Activated CD8-positive, alpha-beta memory T cell treated with anti-CD3 and anti-CD28 coated beads for 24 hours (primary cell): ENCODE measurements at regions not wholly inside any gene's neighbourhood (a gene's known extent, or its start where the extent isn't known, plus 50 kb on each side); places are given as distances from the start of the nearest gene placed in this dataset.

Experiments used
- DNase-seq: peaks from one replicate; pipeline ENCODE4 v3.0.0-alpha.2; 2020

DNA sequence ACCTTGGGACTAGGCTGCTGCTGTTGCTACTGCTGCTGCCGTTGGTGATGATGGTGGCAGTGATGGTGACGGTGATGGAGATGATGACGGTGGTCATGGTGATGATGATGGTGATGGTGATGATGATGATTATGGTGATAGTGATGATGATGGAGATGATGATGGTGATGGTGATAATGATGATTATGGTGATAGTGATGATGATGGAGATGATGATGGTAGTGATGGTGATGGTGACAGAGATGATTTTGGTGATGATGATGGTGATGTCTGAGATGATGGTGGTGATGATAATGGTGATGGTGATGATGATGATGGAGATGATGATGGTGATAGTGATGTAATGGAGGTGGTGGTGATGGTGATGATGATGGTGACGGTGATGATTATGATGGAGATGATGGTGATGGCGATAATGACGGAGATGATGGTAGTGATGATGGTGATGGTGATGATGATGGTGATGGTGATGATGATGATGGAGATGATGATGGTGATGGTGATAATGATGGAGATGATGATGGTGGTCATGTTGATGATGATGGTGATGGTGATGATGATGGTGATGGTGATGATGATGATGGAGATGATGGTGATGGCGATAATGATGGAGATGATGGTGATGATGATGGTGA, 156.8 kb upstream of the PWP1 start:
- DNase-seq: peak; percentile 24

- DNase-seq: peak; percentile 3
Measured at GRCh38 chr12:107529991-107530390, 155.6 kb upstream of the PWP1 start.

DNA sequence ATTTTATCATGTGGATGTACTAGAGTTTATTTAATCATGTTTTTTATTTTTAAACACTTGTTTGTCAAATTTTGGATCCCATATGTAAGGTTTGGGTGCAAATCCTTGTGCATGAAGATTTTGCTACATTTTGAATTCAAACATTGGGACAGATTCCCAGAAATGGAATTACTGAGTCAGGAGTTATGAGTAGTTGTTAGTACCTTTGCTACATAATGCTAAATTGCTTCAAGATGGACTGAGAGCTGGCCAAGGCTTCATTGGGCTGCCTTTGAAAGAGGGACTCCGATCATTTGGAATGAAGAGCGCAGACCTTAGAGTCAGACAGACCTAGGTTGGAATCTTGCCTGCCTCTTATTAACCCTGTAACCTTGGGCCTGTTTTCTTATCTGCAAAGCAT, 154.9 kb upstream of the PWP1 start:
- peak; percentile 1 for DNase-seq

GRCh38 chr12:107533218-107533617, 152.4 kb upstream of the PWP1 start:
- DNase-seq: no peak

DNA sequence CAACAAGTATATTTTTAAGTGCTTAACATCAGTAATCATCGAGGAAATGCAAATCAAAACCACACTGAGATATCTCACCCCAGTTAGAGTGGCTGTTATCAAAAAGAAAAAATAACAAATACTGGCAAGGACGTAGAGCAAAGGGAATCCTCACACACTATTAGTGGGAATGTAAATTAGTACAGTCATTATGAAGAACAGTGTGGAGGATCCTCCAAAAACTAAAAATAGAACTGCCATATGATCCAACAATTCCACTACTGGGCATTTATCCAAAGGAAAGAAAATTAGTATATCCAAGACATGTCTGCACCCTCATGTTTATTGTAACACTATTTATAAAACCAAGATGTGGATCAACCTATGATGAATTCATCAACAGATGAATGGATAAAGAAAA, 149.0 kb upstream of the PWP1 start:
- DNase-seq: no peak

DNA sequence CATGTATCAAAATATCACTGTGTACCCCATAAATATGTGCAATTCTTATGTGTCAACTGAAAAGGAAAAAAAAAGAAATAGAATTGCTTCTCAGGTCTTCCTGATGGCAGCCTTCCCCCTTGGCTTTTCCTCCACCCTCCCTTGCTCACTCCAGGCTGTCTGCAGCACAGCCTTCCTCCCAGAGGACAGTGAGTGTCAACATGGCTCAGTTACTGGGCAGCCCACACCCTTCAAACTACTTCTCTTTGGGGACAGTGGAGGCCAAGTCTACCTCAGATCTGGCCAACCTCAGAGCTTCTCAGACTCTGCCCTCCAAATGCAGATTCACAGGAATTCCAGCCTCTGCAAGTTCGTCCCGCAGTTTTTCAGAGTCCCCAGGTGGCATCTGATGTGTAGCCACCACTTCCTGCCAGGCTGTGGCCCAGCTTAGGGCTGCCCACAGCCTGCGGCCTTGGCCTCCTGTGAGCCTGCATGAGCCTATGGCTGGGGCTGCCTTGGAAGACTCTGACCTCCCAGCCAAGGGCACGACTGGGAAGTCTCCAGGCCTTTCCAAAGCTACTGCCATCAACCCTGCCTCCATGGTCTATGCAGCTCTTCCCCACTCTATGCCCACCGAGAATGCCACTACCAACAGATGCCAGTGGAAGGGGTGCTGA, 148.0 kb upstream of the PWP1 start:
- peak; percentile 47 for DNase-seq

- peak; percentile 37 for DNase-seq
Measured at GRCh38 chr12:107539196-107539939, 146.2 kb upstream of the PWP1 start.

- peak; percentile 32 for DNase-seq
Measured at GRCh38 chr12:107541001-107541705, 144.4 kb upstream of the PWP1 start.

- DNase-seq: no peak
Measured at GRCh38 chr12:107543416-107543815, 142.2 kb upstream of the PWP1 start.

DNA sequence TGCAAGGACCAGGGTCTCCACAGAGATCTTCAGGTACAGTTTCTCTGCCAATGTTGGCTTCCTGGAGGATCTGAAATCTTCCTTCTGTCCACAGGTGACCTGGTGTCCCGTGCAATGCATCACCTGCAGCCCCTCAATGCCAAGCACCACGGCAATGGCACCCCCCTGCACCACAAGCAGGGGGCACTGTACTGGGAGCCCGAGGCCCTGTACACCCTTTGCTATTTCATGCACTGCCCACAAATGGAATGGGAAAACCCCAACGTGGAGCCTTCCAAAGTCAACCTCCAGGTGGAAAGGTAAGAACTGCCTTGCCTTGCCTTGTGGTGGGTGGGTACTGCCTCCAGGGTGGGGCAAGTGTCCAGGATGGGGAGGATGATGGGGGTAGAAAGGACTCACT, 141.8 kb upstream of the PWP1 start:
- peak; percentile 44 for DNase-seq

- DNase-seq: no peak
Measured at GRCh38 chr12:107544937-107545336, 140.7 kb upstream of the PWP1 start.

- peak; percentile 37 for DNase-seq
Measured at GRCh38 chr12:107545737-107546353, 139.8 kb upstream of the PWP1 start.

DNA sequence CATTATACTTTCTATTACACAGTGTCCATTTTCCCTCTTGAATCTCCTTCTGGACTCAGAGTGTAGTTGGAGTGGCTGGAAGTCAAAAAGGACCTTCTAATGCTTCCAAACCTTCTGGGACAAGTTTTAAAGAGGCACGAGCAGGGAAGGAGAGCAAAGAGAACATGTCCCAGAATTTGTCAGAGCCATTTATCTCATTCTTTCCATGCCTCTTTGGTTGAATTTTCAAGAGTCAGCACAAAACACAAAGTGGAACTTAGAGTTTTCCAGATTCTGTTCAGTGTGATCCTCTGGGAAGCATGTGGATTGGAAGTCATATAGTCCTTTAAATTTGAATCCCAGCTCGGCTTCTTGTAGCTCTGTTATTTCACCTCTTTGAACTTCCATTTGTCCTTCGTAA, 138.2 kb upstream of the PWP1 start:
- DNase-seq: no peak

GRCh38 chr12:107549651-107550480, 135.7 kb upstream of the PWP1 start:
- DNase-seq: no peak

GRCh38 chr12:107551434-107551833, 134.2 kb upstream of the PWP1 start:
- no peak for DNase-seq

GRCh38 chr12:107552263-107552662, 133.3 kb upstream of the PWP1 start:
- no peak for DNase-seq

DNA sequence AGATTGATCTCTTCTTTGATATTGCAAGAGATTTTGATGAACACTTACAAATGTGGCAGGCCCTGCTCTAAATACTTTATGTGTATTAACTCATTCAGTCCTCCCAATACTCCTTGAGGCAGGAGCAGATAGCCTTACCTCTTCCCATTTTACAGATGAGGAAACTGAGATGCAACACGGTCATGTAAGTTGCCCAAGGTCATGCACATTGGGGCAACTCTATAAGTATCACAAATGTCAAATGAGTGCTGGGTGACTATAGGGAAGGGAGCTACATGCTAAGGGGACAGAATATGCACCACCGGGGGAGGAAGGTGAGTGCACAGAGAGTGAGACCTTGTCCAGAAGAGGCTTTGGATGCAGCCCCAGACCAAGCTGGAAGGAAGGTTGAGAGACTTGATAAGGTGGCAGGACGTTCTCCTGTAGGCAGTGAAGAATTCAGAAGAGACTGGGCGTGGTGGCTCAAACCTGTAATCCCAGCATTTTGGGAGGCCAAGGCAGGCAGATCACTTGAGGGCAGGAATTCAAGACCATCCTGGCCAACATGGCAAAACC, 132.3 kb upstream of the PWP1 start:
- no peak for DNase-seq

DNA sequence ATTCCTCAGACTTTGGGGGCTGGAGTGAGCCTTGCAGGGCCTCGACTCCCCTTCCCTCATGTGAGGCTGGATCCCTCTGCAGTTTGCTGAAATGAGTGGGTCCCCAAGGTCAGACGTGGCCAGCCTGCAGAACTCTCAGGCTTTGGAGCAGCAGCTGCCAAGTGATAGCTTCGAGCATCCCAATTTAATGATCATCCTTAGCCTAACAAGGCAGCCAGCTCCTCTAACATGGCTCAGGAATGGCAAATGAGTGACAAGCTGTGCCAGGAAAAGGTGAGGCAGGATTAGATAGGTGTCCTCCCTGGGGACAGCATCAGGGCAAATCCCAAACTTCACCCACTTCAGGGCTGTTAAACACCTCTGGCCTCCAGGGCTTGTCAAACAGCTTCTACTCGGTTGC, 130.7 kb upstream of the PWP1 start:
- no peak for DNase-seq

DNA sequence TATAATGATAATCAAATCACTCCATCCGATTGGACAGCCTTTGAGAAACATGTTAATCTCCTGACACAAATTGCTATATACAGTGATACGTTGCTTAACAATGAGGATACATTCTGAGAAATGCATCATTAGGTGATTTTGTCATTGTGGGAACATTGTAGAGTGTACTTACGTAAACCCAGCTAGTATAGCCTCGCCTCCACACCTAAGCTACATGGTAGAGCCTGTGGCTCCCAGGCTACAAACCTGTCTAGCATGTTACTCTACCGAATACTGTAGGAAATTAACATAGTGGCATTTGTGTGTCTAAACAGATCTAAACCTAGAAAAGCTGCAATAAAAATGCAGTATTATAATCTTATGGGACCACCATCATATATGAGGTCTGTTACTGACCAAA, 128.6 kb upstream of the PWP1 start:
- DNase-seq: no peak

- no peak for DNase-seq
Measured at GRCh38 chr12:107557589-107558100, 128.0 kb upstream of the PWP1 start.

- DNase-seq: no peak
Measured at GRCh38 chr12:107558141-107558815, 127.3 kb upstream of the PWP1 start.
